ENCODE measurements at regions not wholly inside any gene's neighbourhood (a gene's known extent, or its start where the extent isn't known, plus 50 kb on each side); places are given as distances from the start of the nearest gene placed in this dataset.
A peak's percentile ranks its signal among the peaks of the same experiment; 100 is the strongest.

- DNase-seq: no peak
These were observed 50.3 kb upstream of the CBFA2T3 start for GRCh38 chr16:89027281-89027680.

- DNase-seq: no peak
These were observed 55.0 kb upstream of the CBFA2T3 start for GRCh38 chr16:89031715-89032659.

GRCh38 chr16:89033304-89033703 lies 56.3 kb upstream of the CBFA2T3 start:
- no peak for DNase-seq

- no peak for DNase-seq
These were observed 57.0 kb upstream of the CBFA2T3 start for GRCh38 chr16:89033796-89034572.

- no peak for DNase-seq
These were observed 57.6 kb upstream of the CBFA2T3 start for GRCh38 chr16:89034573-89034961.

GRCh38 chr16:89034971-89035668 lies 58.1 kb upstream of the CBFA2T3 start:
- DNase-seq: no peak

- DNase-seq: no peak
These were observed 57.7 kb upstream of the ACSF3 start for GRCh38 chr16:89035669-89036570.

GRCh38 chr16:89036776-89037175 lies 56.9 kb upstream of the ACSF3 start:
- DNase-seq: no peak

GRCh38 chr16:89037261-89038152 lies 56.1 kb upstream of the ACSF3 start:
- DNase-seq: peak; percentile 7

GRCh38 chr16:89038221-89038721 lies 55.4 kb upstream of the ACSF3 start:
- DNase-seq: no peak

- DNase-seq: no peak
These were observed 54.6 kb upstream of the ACSF3 start for GRCh38 chr16:89038811-89039735.

GRCh38 chr16:89039756-89040155 lies 53.9 kb upstream of the ACSF3 start:
- no peak for DNase-seq

GRCh38 chr16:89040391-89040790 lies 53.3 kb upstream of the ACSF3 start:
- DNase-seq: no peak

- DNase-seq: no peak
These were observed 52.6 kb upstream of the ACSF3 start for GRCh38 chr16:89040861-89041570.

- DNase-seq: no peak
These were observed 51.8 kb upstream of the ACSF3 start for GRCh38 chr16:89041571-89042481.

GRCh38 chr16:89042711-89043551 lies 50.7 kb upstream of the ACSF3 start:
- no peak for DNase-seq
